ENCODE measurements at regions not wholly inside any gene's neighbourhood (a gene's known extent, or its start where the extent isn't known, plus 50 kb on each side); places are given as distances from the start of the nearest gene placed in this dataset.

DNA sequence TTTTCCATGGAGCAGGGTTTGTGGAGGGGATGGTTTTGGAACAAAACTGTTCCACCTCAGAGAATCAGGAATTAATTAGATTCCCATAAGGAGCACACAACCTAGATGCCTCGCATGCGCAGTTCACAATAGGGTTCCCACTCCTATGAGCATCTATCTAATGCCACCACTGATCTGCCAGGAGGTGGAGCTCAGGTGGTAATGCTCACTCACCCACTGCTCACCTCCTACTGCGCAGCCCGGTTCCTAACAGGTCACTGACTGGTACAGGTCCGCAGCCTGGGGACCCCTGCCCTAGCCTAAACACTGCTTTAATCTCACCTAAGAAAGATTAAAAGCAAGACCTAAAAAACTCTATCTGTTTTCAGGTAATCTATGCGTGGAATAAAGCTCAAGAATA, 553.0 kb downstream of the JRKL start:
- H3K4me3 ChIP-seq (ENCODE audit: low read depth, low read length), result no peak overlapping the region
- DNase-seq (ENCODE audit: low read depth, low spot score), result no peak
- CTCF ChIA-PET, result no interaction called here
- POLR2A ChIA-PET, result no interaction called here
- TF ChIP-seq, protein P1, sequence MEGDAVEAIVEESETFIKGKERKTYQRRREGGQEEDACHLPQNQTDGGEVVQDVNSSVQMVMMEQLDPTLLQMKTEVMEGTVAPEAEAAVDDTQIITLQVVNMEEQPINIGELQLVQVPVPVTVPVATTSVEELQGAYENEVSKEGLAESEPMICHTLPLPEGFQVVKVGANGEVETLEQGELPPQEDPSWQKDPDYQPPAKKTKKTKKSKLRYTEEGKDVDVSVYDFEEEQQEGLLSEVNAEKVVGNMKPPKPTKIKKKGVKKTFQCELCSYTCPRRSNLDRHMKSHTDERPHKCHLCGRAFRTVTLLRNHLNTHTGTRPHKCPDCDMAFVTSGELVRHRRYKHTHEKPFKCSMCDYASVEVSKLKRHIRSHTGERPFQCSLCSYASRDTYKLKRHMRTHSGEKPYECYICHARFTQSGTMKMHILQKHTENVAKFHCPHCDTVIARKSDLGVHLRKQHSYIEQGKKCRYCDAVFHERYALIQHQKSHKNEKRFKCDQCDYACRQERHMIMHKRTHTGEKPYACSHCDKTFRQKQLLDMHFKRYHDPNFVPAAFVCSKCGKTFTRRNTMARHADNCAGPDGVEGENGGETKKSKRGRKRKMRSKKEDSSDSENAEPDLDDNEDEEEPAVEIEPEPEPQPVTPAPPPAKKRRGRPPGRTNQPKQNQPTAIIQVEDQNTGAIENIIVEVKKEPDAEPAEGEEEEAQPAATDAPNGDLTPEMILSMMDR (IDR thresholded peaks at IDR 0.05; ENCODE audit: insufficient read depth, low read length, missing control alignments), result no peak

GRCh38 chr11:96943970-96944369, 554.2 kb downstream of the JRKL start:
- no peak for DNase-seq (ENCODE audit: low read depth, low spot score)
- H3K4me3 ChIP-seq (ENCODE audit: low read depth, low read length), result no peak overlapping the region
- POLR2A ChIA-PET, result no interaction called here
- CTCF ChIA-PET, result no interaction called here
- TF ChIP-seq, protein P1 (IDR thresholded peaks at IDR 0.05; ENCODE audit: insufficient read depth, low read length, missing control alignments), result no peak

GRCh38 chr11:96948066-96948465, 558.3 kb downstream of the JRKL start:
- POLR2A ChIA-PET, result no interaction called here
- TF ChIP-seq, protein P1 (IDR thresholded peaks at IDR 0.05; ENCODE audit: insufficient read depth, low read length, missing control alignments), result no peak
- no peak overlapping the region for H3K4me3 ChIP-seq (ENCODE audit: low read depth, low read length)
- CTCF ChIA-PET, result no interaction called here
- DNase-seq (ENCODE audit: low read depth, low spot score), result no peak

DNA sequence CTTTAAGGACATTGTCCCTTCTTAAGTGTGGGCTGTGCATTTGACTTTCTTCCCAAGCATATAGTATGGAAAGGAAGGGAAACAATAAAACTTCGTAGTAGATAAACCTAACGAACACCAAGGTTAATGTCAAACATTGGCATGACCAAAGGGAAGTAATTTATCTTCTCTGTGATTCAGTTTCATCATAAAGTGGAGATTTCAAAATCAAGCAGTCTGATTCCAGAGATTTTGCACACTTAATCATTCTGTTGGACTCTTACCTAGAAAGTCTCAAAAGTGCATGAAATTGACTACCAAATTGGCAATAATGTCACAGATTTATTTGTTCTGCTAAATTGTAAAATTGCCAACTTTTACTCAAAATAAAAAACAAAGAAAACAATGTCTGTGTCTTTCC, 559.7 kb downstream of the JRKL start:
- TF ChIP-seq, protein P1 (IDR thresholded peaks at IDR 0.05; ENCODE audit: insufficient read depth, low read length, missing control alignments), result no peak
- H3K4me3 ChIP-seq (ENCODE audit: low read depth, low read length), result no peak overlapping the region
- DNase-seq (ENCODE audit: low read depth, low spot score), result no peak
- ChIA-PET POLR2A (no interaction called here), CTCF (no interaction called here)

DNA sequence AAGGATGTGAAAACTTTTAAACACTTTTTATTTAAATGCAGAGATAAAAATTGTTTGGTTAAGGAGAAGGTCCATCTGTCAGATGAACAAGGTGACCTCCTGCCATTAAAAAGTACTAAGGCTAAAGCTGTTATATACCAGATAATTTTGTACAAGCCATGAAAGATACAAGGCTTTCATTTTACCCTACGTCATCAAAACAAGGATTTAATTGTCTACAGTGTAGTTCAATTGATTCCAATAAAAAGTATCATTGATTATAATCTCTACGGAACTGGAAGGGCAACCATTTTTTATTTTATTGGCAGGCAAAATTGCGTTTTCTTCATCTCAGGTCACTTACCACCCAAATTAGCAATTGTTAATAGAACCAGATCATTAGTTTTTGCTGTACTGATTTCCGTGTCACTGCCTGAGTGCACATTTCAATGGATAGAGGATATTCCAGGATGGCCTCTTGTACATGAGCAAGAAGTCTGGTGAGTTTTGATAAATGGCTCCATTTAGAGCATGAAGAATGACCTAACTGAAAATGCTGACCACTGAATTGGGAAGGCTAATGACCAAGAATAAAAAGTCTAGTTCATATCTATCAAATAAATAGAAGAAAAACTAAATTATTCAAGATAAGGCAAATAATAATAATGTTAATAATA, 564.9 kb downstream of the JRKL start:
- no peak overlapping the region for H3K4me3 ChIP-seq (ENCODE audit: low read depth, low read length)
- no peak for DNase-seq (ENCODE audit: low read depth, low spot score)
- TF ChIP-seq, protein P1 (IDR thresholded peaks at IDR 0.05; ENCODE audit: insufficient read depth, low read length, missing control alignments), result no peak
- ChIA-PET POLR2A (no interaction called here), CTCF (no interaction called here)

- no peak overlapping the region for H3K4me3 ChIP-seq (ENCODE audit: low read depth, low read length)
- DNase-seq (ENCODE audit: low read depth, low spot score), result no peak
- TF ChIP-seq, protein P1 (IDR thresholded peaks at IDR 0.05; ENCODE audit: insufficient read depth, low read length, missing control alignments), result no peak
- ChIA-PET CTCF (no interaction called here), POLR2A (no interaction called here)
Measured at GRCh38 chr11:96960476-96960875, 570.7 kb downstream of the JRKL start.
